OCI-LY7 (cell line): ENCODE measurements at regions not wholly inside any gene's neighbourhood (a gene's known extent, or its start where the extent isn't known, plus 50 kb on each side); places are given as distances from the start of the nearest gene placed in this dataset.

Source experiments
- BruUV-seq: library from RNA; stranded (reverse); fragments of 400-500 nt; replicated peaks from 2 replicates; lab custom pipeline; 2021; lab: Mats Ljungman, UMichigan
- CTCF ChIA-PET: fragments of 300-600 bp; sonication (Branson Sonifier 250); formaldehyde crosslinking; loops from one replicate; lab custom pipeline; 2022; ENCODE audit warnings: antibody characterized with exemption; ENCODE audit not compliant: unreplicated experiment; lab: Charles Lee
- POLR2A ChIA-PET: fragments of 300-600 bp; sonication (Branson Sonifier 250); formaldehyde crosslinking; loops from one replicate; lab custom pipeline; 2022; ENCODE audit warnings: antibody characterized with exemption; lab: Charles Lee
- DNase-seq: peaks from one replicate; pipeline ENCODE4 v3.0.0-alpha.2; 2015; ENCODE audit warnings: low spot score
- H2AFZ ChIP-seq: fragments of 200-600 bp; sonication (generic), shearing (Covaris generic); 2 replicates; pipeline ENCODE4 v1.6.1; 2014; ENCODE audit warnings: mild to moderate bottlenecking, antibody characterized with exemption, low read length, moderate library complexity
- H3K27ac ChIP-seq: fragments of 200-600 bp; sonication (generic); 2 replicates; pipeline ENCODE4 v1.5.1; 2014; ENCODE audit warnings: mixed run types, low read depth, mild to moderate bottlenecking, moderate library complexity, low read length, inconsistent platforms; ENCODE audit not compliant: poor library complexity, severe bottlenecking
- H3K36me3 ChIP-seq: fragments of 200-600 bp; sonication (generic); 2 replicates; pipeline ENCODE4 v1.6.1; 2014; ENCODE audit warnings: mild to moderate bottlenecking, antibody characterized with exemption, low read length, moderate library complexity, mixed read lengths; ENCODE audit not compliant: insufficient read depth
- H3K4me1 ChIP-seq: fragments of 200-600 bp; sonication (generic); 2 replicates; pipeline ENCODE4 v1.5.1; 2014; ENCODE audit warnings: mild to moderate bottlenecking, low read length; ENCODE audit not compliant: insufficient read depth, poor library complexity, severe bottlenecking
- H3K4me2 ChIP-seq: fragments of 200-600 bp; sonication (generic); 2 replicates; pipeline ENCODE4 v1.6.1; 2014; ENCODE audit warnings: mild to moderate bottlenecking, low read length
- H3K4me3 ChIP-seq: fragments of 200-600 bp; sonication (generic); 2 replicates; pipeline ENCODE4 v1.5.1; 2014; ENCODE audit warnings: mild to moderate bottlenecking, low read depth, low read length; ENCODE audit not compliant: poor library complexity, severe bottlenecking
- H3K79me2 ChIP-seq: fragments of 200-600 bp; sonication (generic); 2 replicates; pipeline ENCODE4 v1.6.1; 2016; ENCODE audit warnings: low read depth, mild to moderate bottlenecking, low read length, moderate library complexity, mixed read lengths; ENCODE audit not compliant: insufficient read depth
- H3K9me2 ChIP-seq: fragments of 200-600 bp; sonication (generic); 2 replicates; pipeline ENCODE4 v1.6.1; 2016; ENCODE audit warnings: mild to moderate bottlenecking, low read length, mixed read lengths; ENCODE audit not compliant: insufficient read depth
- H3K9me3 ChIP-seq: fragments of 200-600 bp; sonication (generic); 2 replicates; pipeline ENCODE4 v1.6.1; 2014; ENCODE audit warnings: mild to moderate bottlenecking, mixed run types, low read length, mixed read lengths
- H4K20me1 ChIP-seq: fragments of 200-600 bp; sonication (generic); 2 replicates; pipeline ENCODE4 v1.6.1; 2014; ENCODE audit warnings: mild to moderate bottlenecking, antibody characterized with exemption, low read length, moderate library complexity, mixed read lengths; ENCODE audit not compliant: insufficient read depth
- CTCF ChIP-seq: fragments of 200-600 bp; sonication (generic); conservative IDR thresholded peaks from 2 replicates; pipeline ENCODE4 v1.5.1; 2014; ENCODE audit warnings: mild to moderate bottlenecking, antibody characterized with exemption, low read length, moderate library complexity, mixed read lengths
- EZH2phosphoT487 ChIP-seq: fragments of 200-600 bp; sonication (generic); IDR thresholded peaks from 2 replicates; pipeline ENCODE4 v1.6.1; 2018; ENCODE audit warnings: low read depth, borderline replicate concordance, mild to moderate bottlenecking, mixed run types, antibody characterized with exemption, low read length, moderate library complexity, mixed read lengths
- intact Hi-C: fragments of 100-400 bp; cut with micrococcal nuclease; formaldehyde crosslinking; loops from one replicate; pipeline ENCODE4 v1.10.0; 2022; ENCODE audit not compliant: unreplicated experiment

- H3K27ac ChIP-seq = no peak overlapping the region
- H3K9me2 ChIP-seq = no peaks in the 10 kb centered on the region
- no peak for DNase-seq
- no peaks in the 10 kb centered on the region for H3K79me2 ChIP-seq
- no TSS peak for BruUV-seq
- H4K20me1 ChIP-seq = no peaks in the 10 kb centered on the region
- H3K9me3 ChIP-seq = no peaks in the 10 kb centered on the region
- H2AFZ ChIP-seq = no peak overlapping the region
- intact Hi-C loops = no loop called here
- no peaks in the 10 kb centered on the region for H3K36me3 ChIP-seq
- CTCF ChIA-PET = no interaction called here
- H3K4me3 ChIP-seq = no peak overlapping the region
- H3K4me2 ChIP-seq = no peak overlapping the region
- TF ChIP-seq CTCF = no peak
- POLR2A ChIA-PET = interaction anchor here (0.5 to 1.1 kb wide), 2 partner anchors 17 to 465 kb away, joined by 3 to 4 read pairs; no protein-coding TSS in a partner anchor
- H3K4me1 ChIP-seq = no peaks in the 10 kb centered on the region
Measured at GRCh38 chr7:91491868-91492267, 227.6 kb downstream of the FZD1 start.

DNA sequence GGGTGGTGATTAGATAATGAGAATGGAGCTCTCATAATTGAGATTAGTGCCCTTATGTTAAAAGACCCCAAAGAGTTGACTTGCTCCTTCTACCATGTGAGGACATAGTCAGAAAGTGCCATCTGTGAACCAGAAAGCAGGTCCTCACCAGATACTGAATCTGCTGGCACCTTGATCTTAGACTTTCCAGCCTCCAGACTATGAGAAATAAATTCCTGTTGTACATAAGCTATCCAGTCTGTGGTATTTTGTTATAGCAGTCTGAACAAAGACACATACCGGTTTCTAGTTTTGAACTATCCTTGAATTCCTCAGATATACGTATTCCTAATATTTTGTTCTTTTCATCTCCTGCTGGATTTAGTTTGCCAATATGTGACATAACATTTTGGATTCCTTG lies 228.1 kb downstream of the FZD1 start:
- intact Hi-C loops = no loop called here
- H4K20me1 ChIP-seq = no peaks in the 10 kb centered on the region
- no peak overlapping the region for H2AFZ ChIP-seq
- no peak for DNase-seq
- no peak overlapping the region for H3K4me3 ChIP-seq
- H3K36me3 ChIP-seq = no peaks in the 10 kb centered on the region
- no peaks in the 10 kb centered on the region for H3K9me3 ChIP-seq
- TF ChIP-seq EZH2phosphoT487 (no peak), CTCF (no peak)
- ChIA-PET POLR2A (interaction anchor here (0.5 to 0.7 kb wide), 2 partner anchors 25 to 464 kb away, joined by 3 read pairs; no protein-coding TSS in a partner anchor), CTCF (no interaction called here)
- H3K4me2 ChIP-seq = no peak overlapping the region
- H3K79me2 ChIP-seq = no peaks in the 10 kb centered on the region
- no peaks in the 10 kb centered on the region for H3K9me2 ChIP-seq
- no peaks in the 10 kb centered on the region for H3K4me1 ChIP-seq
- BruUV-seq = no TSS peak
- no peak overlapping the region for H3K27ac ChIP-seq

GRCh38 chr7:91492773-91493172 lies 228.5 kb downstream of the FZD1 start:
- no peak for TF ChIP-seq EZH2phosphoT487
- no peak for TF ChIP-seq CTCF
- no TSS peak for BruUV-seq
- Histone ChIP-seq H3K4me2 (no peak overlapping the region), H3K9me3 (no peaks in the 10 kb centered on the region), H3K4me3 (no peak overlapping the region), H2AFZ (no peak overlapping the region), H3K27ac (no peak overlapping the region), H3K9me2 (no peaks in the 10 kb centered on the region), H3K79me2 (no peaks in the 10 kb centered on the region), H3K36me3 (no peaks in the 10 kb centered on the region), H3K4me1 (no peaks in the 10 kb centered on the region), H4K20me1 (no peaks in the 10 kb centered on the region)
- no peak for DNase-seq
- POLR2A ChIA-PET = interaction anchor here (0.7 kb wide), 1 partner anchor 26 kb away, joined by 3 read pairs; no protein-coding TSS in a partner anchor
- intact Hi-C loops = no loop called here
- CTCF ChIA-PET = no interaction called here
